GM12874 (cell line): ENCODE measurements at regions not wholly inside any gene's neighbourhood (a gene's known extent, or its start where the extent isn't known, plus 50 kb on each side); places are given as distances from the start of the nearest gene placed in this dataset.

ENCODE experiments used
- TF ChIP-seq, protein P1 (sequence below): IDR thresholded peaks from 2 replicates; pipeline ENCODE4 v1.5.1; 2011; ENCODE audit warnings: low read depth, mild to moderate bottlenecking, control low read depth, low read length, moderate library complexity; ENCODE audit not compliant: insufficient read depth

DNA sequence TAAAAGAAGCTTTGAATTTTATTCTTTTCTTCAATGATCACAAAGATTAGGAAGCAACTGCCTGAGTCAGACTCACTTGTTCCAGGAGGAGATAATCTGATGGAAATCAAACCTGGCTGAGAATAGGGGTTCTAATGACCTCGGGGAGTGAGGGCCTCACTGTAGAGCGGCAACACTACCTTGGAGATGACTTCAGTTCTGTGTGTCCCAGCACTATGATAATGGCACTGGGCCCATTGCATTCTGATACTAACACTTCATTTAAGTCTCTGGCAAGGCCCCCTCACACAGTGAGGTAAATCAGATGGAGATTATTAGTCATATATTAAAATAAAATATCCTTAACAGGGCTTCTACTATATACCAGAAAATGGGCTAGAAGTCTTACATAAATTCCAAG, 233.3 kb upstream of the EGLN3 start:
- TF ChIP-seq, protein P1, sequence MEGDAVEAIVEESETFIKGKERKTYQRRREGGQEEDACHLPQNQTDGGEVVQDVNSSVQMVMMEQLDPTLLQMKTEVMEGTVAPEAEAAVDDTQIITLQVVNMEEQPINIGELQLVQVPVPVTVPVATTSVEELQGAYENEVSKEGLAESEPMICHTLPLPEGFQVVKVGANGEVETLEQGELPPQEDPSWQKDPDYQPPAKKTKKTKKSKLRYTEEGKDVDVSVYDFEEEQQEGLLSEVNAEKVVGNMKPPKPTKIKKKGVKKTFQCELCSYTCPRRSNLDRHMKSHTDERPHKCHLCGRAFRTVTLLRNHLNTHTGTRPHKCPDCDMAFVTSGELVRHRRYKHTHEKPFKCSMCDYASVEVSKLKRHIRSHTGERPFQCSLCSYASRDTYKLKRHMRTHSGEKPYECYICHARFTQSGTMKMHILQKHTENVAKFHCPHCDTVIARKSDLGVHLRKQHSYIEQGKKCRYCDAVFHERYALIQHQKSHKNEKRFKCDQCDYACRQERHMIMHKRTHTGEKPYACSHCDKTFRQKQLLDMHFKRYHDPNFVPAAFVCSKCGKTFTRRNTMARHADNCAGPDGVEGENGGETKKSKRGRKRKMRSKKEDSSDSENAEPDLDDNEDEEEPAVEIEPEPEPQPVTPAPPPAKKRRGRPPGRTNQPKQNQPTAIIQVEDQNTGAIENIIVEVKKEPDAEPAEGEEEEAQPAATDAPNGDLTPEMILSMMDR = no peak

DNA sequence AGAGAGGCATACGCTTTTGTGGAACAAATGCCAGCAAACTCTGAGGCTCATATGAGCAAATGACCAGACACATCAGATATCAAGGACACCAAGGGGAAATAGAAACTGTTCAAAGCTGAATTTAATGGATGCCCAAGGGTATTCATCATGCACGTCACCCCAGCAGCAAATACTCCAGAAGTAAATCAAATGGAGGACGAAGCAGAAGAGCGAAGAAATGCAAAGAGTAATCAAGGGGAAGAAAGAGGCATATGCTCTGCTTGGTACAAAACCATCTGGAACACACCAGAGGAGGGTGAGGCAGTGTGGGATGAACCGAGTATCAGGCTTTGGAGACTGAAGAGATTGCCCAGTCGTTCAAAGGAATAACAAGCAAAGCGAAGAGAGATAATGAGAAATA, 232.6 kb upstream of the EGLN3 start:
- TF ChIP-seq, protein P1 = no peak

DNA sequence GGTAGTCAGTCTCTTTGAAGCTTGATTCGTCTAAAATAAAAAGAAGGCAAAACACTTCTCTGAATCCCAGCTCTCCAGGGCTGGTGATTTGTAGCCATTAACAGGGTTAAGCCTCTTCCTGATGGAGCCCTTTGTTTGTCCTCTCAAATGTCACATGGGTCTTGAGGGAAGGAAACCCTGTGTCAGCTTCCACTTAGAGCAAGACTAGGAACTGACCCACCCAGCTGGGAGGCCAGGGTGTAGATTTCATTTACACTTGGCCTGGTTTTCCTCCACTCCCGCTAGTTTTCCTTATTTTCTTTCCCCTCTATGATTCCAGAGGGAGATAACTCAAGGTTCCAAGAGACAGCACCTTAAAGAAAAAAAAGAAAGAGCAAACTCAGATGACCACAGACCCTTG, 230.5 kb upstream of the EGLN3 start:
- TF ChIP-seq, protein P1 = no peak

DNA sequence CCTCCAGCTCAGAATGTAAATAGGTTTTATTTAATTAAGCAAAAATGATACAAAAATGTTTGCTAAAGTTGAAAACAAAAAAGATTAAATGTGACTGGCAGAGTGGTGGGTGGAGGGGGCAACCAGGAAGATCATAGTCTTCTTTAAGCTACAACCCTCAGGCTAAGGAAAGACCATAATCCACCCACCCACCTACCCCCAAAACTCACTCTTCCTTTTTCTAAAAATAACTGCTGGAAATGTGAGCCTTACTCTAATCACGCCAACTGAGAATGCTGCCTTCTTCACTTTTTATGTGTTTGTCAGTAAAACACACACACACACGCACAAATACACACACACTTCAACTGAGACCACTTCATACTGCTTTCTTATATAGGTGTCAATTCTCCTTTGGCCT, 230.0 kb upstream of the EGLN3 start:
- TF ChIP-seq, protein P1 = no peak

DNA sequence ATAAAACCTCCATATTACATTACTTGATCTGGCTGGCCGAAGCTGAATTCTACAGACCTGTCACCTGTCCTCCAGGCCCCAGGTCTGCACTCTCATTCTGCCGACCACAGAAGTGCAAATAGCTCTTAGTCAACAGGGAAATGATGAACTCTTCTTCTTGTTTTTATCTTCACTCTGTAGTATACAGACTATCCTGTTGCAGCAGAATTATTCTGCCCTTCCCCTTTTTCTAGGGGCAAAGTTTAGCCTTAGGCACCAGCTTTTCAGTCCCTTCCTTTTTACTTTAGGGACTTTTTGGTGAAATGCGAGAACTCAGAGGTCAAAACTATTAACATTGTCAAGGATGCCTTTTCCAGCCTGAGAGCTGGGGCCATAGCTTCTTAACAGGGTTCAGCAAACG, 229.6 kb upstream of the EGLN3 start:
- TF ChIP-seq, protein P1 = no peak

DNA sequence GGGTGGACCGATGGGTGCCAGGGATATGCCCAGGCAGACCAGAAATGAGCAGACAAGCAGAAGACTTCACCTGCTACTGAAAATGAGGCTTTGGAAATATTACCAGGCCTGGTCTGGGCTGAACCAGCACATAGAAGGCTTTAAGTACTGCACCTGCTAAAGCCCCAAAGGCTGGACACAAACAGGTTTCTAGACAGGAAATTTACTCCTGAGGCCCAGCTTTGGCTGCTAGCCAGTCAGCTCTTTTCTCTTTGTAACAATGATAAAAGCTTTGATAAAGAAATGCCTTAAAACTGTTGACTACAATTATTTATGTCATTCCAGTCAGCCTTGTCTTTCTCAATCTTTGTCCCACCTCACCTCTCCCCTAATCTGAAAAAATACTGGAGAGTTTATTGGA, 228.9 kb upstream of the EGLN3 start:
- TF ChIP-seq, protein P1 = no peak

DNA sequence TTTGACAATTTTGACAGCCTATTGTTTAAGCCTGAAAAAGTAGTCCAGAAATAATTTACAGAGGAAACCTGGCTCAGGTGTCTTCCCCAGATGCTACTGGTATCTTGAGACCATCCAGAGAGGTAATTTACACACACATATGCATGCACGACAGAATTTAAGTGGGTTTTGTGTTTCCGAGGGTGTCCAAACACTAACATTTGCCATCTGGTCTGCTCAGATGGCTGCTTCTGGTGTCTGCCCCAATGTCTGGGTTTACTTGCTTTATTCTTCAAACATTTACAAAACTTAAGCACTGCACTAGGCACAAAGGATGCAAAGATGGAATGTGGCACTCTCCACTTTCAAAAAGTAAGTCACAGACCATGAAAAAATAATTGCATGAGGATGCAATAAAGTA, 226.6 kb upstream of the EGLN3 start:
- TF ChIP-seq, protein P1 = no peak

DNA sequence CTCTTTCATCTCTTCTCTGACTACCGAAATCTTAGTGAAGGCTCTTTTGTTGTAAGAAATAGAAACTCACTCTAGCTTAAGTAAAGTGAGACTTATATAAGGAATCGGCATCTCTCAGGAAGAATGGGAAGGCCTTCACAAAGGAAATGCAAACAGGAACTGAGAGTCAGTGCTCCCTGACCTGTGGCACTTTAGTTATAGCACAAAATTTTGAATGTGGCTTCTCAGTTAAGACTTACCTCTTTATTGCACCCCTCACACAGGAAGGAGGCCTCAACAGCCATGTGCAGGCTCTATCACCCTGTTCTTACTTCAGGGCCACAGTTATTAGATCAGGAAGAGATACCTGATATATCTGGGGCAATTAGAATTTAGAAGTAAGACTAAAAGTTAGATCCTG, 224.7 kb upstream of the EGLN3 start:
- TF ChIP-seq, protein P1 = no peak
